ENCODE measurements at regions not wholly inside any gene's neighbourhood (a gene's known extent, or its start where the extent isn't known, plus 50 kb on each side); places are given as distances from the start of the nearest gene placed in this dataset.

DNA sequence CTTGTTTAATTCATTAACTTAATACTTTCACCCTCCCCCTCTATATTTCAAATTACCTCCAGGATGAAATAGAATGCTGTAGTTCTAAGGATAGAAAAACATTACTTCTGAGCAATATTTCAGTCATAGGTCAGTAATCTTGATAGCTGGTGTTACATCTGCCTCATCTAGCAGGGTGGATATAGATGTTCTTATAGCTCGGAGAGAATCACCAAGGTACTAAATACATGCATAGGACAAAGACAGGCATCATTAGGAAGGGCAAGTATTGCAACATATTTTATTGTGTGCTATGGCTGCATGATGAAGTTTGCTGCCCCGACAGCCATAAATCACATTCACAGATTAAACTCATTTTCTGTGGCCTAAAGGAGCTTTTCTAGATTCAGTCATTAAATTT, 601.0 kb downstream of the FGF9 start:
- H4K8ac ChIP-seq (ENCODE audit: extremely low read depth, insufficient read depth, low read length), result no peak overlapping the region
- H3K79me1 ChIP-seq (ENCODE audit: low read depth, low read length), result no peaks in the 10 kb centered on the region
- H4K5ac ChIP-seq (ENCODE audit: insufficient read length, low read depth, low read length), result no peak overlapping the region
- H3K4me3 ChIP-seq (ENCODE audit: extremely low read depth in 1 of 4, insufficient read depth in 2 of 4, low read depth in 3 of 4, low read length in 4 of 4), result no peak overlapping the region
- H3K18ac ChIP-seq (ENCODE audit: extremely low read depth, low read length), result no peak overlapping the region
- H2BK12ac ChIP-seq (ENCODE audit: low read depth, low read length), result no peak overlapping the region
- no peak overlapping the region for H2BK15ac ChIP-seq (ENCODE audit: low read length)
- no peak overlapping the region for H3K9ac ChIP-seq (replicated peaks in 1 of 4; ENCODE audit: extremely low read depth in 1 of 4, low read depth in 3 of 4, low read length in 3 of 4)
- 100% methylated on average over 2 of the region's 2 CpGs; no CpG with 5 or more reads in 1 of the 2 experiments for WGBS, 2 experiments (ENCODE audit: extremely low coverage in 1 of 2, insufficient coverage in 1 of 2, insufficient read length in 1 of 2, insufficient replicate concordance in 2 of 2, low coverage in 1 of 2, low lambda C conversion rate in 2 of 2, missing lambda C conversion rate in 1 of 2)
- H3K27ac ChIP-seq (ENCODE audit: low read depth, low read length), result no peak overlapping the region
- H3K23me2 ChIP-seq (ENCODE audit: low read depth, low read length), result no peaks in the 10 kb centered on the region
- H4K20me1 ChIP-seq (replicated peaks in 1 of 2; ENCODE audit: control insufficient read depth in 1 of 2, insufficient read depth in 2 of 2, low read length in 2 of 2), result no peaks in the 10 kb centered on the region
- H2AK5ac ChIP-seq (ENCODE audit: low read depth, low read length), result no peak overlapping the region
- H3K79me2 ChIP-seq (ENCODE audit: control insufficient read depth in 1 of 2, insufficient read depth in 2 of 2, low read length in 2 of 2), result no peaks in the 10 kb centered on the region
- H3K9me3 ChIP-seq (ENCODE audit: insufficient read depth in 2 of 2, low read depth in 1 of 2, low read length in 1 of 2), result no peaks in the 10 kb centered on the region
- ChIA-PET POLR2A (ENCODE audit: partially characterized antibody) (no interaction called here), CTCF (ENCODE audit: partially characterized antibody) (interaction anchor here (0.5 to 1.3 kb wide), 2 partner anchors 18 to 359 kb away, joined by 3 to 5 read pairs; no protein-coding TSS in a partner anchor)
- H3K36me3 ChIP-seq (ENCODE audit: control insufficient read depth in 2 of 4, insufficient read depth in 4 of 4, low read length in 3 of 4), result no peaks in the 10 kb centered on the region
- FAIRE-seq (no peak), DNase-seq (ENCODE audit: low read depth in 1 of 2, low spot score in 2 of 2) (no peak)
- no peak overlapping the region for H4K91ac ChIP-seq (replicated peaks; ENCODE audit: insufficient read length, low read length)
- no peaks in the 10 kb centered on the region for H3K27me3 ChIP-seq (replicated peaks in 1 of 4; ENCODE audit: control insufficient read depth in 3 of 4, extremely low read depth in 1 of 4, insufficient read depth in 3 of 4, low read length in 3 of 4)
- no peak overlapping the region for H3K4ac ChIP-seq (replicated peaks; ENCODE audit: insufficient read length, low read depth, low read length)
- no peak overlapping the region for H3K56ac ChIP-seq (replicated peaks; ENCODE audit: insufficient read length, low read depth, low read length)
- no peak overlapping the region for H3K4me2 ChIP-seq (ENCODE audit: insufficient read depth in 1 of 2, low read depth in 2 of 2, low read length in 2 of 2)
- no peak overlapping the region for H2BK20ac ChIP-seq (ENCODE audit: low read length)
- TF ChIP-seq HDAC2 (IDR thresholded peaks at IDR 0.05; ENCODE audit: borderline replicate concordance in 1 of 2, low read depth in 2 of 2, low read length in 2 of 2), result no peak
- no peak for TF ChIP-seq CBX5 (IDR thresholded peaks at IDR 0.05; ENCODE audit: low read depth, low read length)
- no peak for TF ChIP-seq SAP30 (IDR thresholded peaks at IDR 0.05; ENCODE audit: insufficient read depth, insufficient replicate concordance, low read length)
- no peak for TF ChIP-seq EP300 (IDR thresholded peaks at IDR 0.05; ENCODE audit: borderline replicate concordance in 1 of 2, low read depth in 2 of 2, low read length in 2 of 2)
- no peak for TF ChIP-seq POU5F1 (IDR thresholded peaks at IDR 0.05; ENCODE audit: low read depth, low read length)
- TF ChIP-seq MAFK (IDR thresholded peaks at IDR 0.05; ENCODE audit: low read depth, low read length), result no peak
- no peak for TF ChIP-seq BRCA1 (IDR thresholded peaks at IDR 0.05; ENCODE audit: low read depth, low read length)
- TF ChIP-seq, protein P1, sequence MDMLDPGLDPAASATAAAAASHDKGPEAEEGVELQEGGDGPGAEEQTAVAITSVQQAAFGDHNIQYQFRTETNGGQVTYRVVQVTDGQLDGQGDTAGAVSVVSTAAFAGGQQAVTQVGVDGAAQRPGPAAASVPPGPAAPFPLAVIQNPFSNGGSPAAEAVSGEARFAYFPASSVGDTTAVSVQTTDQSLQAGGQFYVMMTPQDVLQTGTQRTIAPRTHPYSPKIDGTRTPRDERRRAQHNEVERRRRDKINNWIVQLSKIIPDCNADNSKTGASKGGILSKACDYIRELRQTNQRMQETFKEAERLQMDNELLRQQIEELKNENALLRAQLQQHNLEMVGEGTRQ (IDR thresholded peaks at IDR 0.05; ENCODE audit: low read length), result no peak
- no peak for TF ChIP-seq HDAC6 (IDR thresholded peaks at IDR 0.05; ENCODE audit: low read depth, low read length)
- TF ChIP-seq SUZ12 (IDR thresholded peaks at IDR 0.05; ENCODE audit: low read length), result no peak
- no peak for TF ChIP-seq ZNF274 (IDR thresholded peaks at IDR 0.05; ENCODE audit: borderline replicate concordance, extremely low read depth, low read length)
- no peak for TF ChIP-seq NANOG (IDR thresholded peaks at IDR 0.05; ENCODE audit: insufficient read depth, low read depth, low read length, poor library complexity, severe bottlenecking)
- no peak overlapping the region for H3K14ac ChIP-seq (ENCODE audit: insufficient read length)
- no peak overlapping the region for H2BK5ac ChIP-seq (ENCODE audit: low read depth, low read length)
- H2BK120ac ChIP-seq (replicated peaks; ENCODE audit: low read depth, low read length), result no peak overlapping the region
- H3K23ac ChIP-seq (ENCODE audit: insufficient read length), result no peak overlapping the region
- H3K4me1 ChIP-seq (replicated peaks in 1 of 4; ENCODE audit: control insufficient read depth in 3 of 4, insufficient read depth in 4 of 4, low read length in 3 of 4), result no peaks in the 10 kb centered on the region
- no peak overlapping the region for H2AFZ ChIP-seq (ENCODE audit: low read length)
